ENCODE measurements at regions not wholly inside any gene's neighbourhood (a gene's known extent, or its start where the extent isn't known, plus 50 kb on each side); places are given as distances from the start of the nearest gene placed in this dataset.
A peak's percentile ranks its signal among the peaks of the same experiment; 100 is the strongest.

DNA sequence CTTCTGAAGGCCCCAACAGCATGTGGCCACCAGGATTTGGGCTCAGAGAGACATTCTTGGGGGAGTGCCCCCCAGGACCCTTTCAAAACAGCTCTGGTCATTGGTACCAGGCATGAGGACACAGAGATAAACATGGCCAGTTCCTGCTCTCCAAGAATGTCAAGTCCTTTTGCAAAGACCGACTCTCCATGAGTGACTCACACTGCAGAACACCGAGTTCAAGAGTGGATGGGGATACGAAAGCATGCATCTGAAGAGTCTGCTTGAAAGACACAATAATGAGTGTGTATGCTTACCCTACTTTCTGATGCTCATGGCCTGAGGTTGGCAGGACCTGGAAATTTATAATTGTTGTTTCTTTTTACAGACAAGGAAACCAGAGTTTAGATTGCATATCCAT is 450.6 kb downstream of the TSN start:
- no peak for DNase-seq (ENCODE audit: extremely low read depth, low read depth, low spot score)

DNA sequence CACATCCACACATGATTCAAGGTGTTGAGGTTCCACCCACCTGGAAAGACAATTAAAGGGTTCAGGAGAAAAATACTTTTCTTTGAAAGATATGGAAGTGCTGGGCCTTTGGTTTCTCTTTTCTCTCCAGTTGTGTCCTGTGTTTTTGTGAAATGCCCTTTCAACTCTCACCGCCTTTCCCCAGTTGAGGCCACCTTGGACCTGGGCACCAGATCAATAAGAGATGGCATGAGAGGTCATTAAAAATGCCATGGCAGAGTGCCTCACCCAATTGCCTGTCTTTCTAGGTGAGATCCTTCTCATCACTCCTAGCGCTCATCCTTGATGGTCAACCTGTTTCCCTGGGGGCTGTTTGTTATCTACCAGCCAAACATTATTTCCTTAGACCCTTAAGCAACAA is 453.9 kb downstream of the TSN start:
- DNase-seq (ENCODE audit: extremely low read depth, low read depth, low spot score) = no peak

DNA sequence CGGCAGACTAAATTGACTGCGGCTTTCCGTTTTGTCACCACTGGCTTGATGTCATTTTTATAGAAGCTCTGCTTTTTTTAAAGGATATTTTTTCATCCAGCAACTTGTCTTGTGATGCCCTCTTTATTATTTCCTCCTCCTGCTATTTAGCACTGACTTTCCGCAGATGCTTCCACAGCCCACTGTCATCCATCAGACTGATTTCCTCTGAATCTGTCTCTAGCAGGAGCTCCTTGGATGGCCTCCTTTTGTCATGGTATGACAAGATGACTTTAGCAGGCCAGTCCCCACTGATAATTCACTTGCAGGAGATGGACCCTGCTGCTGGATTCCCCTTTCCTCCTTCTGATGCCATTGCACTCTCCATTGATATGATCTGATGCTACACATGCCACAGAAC is 454.6 kb downstream of the TSN start:
- no peak for DNase-seq (ENCODE audit: extremely low read depth, low read depth, low spot score)

DNA sequence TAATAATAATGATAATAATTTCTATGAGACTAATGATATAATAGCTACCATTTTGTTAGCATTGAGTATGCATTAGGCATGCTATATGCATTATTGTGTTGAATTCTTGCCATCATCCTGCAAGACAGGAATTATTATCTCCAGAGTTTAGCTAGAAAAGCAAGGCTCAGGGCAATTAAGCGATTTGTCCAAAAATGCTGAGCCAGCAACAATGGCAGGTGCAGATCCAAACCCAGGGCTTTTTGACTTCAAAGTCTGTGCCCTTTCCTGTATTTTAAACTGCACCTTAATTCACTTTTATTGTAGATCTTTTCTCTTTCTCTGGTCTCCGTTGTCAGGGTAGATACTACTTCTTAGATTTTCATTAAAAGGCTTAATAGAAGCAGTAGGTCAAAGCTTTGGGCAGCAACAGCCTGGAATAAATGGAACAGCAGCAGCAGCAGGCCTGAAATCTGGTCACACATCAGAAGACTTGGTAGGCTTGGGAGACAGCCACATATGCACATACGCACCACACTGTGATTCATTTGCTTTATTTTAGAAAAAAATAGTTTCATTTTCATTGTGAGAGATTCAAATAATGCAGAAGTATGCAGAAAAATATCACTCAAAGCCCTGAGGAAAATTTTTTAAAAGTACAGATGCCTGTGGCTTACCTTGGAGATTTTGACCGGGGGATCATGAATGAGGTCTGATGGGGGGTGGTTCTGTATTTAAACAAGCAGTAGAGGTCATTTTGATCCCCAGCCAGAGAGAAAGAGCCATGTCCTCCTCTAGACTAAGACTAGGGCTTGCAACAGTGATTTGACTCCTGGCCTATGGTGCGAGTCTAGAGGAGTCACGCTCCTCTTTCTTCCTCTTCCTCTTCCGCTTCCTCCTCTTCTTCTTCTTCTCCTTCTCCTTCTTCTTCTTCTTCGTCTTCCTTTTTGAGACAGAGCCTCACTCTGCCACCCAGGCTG is 455.7 kb downstream of the TSN start:
- DNase-seq (ENCODE audit: extremely low read depth, low read depth, low spot score) = no peak

DNA sequence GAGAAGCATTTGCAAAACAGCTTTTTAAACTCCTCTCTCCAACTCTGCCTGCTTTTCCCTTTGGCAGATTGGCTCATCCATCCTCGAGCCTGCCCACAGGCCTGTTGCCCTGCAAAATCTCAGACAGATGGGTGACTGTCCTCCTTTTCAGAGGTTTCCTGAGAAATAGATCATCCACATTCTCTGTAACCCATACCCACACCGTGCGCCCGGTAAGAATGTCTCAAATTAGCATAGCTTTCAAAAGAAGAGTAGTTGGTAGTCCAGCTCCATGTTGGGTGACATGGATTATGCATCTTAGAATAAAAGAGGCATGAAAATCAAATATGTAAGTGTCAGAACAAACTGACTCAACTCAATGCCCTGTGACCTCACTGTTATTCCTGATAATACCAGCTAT is 457.9 kb downstream of the TSN start:
- no peak for DNase-seq (ENCODE audit: extremely low read depth, low read depth, low spot score)

DNA sequence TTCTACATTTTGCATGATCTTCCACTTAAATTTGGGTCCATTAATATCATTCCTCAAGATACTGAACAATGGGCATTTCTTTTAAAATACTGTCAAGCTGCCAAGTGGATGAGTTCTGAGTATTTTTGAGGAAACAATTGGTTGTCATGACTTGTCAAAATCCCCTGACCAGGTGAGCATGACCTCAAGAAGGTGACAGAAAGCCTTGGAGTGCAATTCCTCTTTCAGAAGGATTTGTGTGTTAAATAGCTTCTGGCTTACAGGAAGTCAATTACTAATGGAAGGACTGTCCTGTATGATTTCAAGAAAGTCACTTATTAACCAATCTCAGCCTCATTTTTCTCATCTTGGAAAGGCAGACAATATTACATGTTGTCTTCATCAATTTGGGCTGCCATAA is 460.6 kb downstream of the TSN start:
- no peak for DNase-seq (ENCODE audit: extremely low read depth, low read depth, low spot score)

DNA sequence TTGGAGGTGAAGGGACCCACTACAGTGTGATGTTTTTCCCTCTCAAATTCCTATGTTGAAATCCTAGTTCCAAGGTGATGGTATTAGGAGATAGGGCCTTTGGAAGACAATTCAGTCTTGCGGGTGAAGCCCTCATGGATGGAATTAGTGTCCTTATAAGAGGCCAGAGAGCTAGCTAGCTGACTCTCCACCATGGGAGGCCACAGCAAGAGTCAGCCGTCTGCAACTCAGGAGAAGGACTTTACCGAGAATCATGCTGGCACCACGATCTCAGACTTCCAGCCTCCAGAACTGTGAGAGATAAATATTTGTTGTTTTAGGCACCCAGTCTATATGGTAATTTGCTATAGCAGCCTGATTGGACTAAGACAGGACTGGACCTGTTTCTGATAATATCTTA is 461.4 kb downstream of the TSN start:
- no peak for DNase-seq (ENCODE audit: extremely low read depth, low read depth, low spot score)

DNA sequence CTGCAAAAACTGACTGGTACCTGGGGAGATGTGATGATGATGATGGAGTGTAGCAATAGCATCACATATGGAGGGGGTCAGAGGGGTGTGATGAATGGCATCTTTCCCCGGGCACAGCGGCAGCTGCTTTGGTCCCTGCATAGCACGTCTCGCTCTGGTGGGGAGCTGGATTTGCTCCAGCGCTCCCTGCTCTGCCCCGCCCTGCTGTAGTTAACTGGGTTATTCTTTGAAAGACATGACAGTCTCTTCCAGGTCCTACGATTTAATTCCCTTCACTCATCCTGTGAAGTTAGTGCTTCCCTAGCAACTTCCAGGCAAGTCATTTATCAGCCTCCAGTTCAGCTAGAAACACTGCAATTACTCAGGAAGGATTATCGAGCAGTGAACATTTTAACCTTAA is 463.1 kb downstream of the TSN start:
- no peak for DNase-seq (ENCODE audit: extremely low read depth, low read depth, low spot score)

DNA sequence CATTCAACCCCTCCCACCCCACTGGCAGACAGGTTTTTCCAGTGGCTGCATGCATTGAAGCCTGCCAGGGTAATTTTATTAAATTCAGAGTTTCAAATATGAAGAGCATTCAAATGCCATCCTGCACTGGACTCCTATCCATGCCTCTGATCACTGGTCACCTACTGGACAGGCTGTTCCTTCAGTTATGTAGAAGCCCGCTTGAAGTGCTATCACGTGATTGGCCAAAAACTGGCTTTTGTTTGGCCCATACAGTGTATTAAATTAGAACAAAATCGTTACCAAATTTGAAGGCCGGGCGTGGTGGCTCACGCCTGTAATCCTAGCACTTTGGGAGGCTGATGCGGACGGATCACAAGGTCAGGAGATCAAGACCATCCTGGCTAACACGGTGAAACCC is 464.1 kb downstream of the TSN start:
- no peak for DNase-seq (ENCODE audit: extremely low read depth, low read depth, low spot score)

DNA sequence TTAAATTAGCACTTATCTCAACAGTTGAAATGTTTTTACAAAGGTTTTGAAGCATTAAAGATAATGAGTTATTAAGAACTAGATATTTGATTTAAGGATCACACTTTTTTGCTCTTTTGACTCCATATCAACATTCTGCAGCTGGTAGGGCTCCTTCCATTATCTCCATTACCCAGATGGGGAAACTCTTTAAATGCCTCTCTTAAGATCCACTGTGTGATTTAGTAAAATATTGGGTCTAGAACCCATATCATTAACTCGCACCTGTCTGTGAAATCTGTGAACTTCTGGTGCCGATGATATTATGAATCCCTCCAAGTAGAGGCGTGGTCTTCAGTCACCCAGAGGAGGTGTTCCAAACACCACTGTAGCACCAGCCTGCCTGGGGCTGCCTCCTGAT is 466.2 kb downstream of the TSN start:
- no peak for DNase-seq (ENCODE audit: extremely low read depth, low read depth, low spot score)

DNA sequence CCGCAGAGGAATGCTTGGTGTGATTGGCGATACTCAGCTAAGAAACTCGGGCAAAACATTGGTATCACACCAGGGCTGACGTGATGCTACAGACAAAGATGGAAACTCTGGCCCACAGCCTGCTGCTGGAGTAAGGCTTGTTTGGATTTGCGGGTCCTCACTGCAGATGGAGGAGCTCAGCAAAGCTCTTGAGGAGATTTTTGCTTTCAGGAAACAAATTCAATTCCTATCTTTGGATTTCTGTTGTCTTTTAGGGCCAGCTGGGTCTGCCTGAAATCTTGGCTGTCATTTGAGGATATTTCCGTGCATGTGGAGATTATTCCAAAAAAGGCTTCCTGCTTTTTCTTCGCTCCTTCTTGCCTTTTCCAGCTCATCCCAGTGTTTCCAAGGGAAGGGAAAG is 475.8 kb downstream of the TSN start:
- no peak for DNase-seq (ENCODE audit: extremely low read depth, low read depth, low spot score)

DNA sequence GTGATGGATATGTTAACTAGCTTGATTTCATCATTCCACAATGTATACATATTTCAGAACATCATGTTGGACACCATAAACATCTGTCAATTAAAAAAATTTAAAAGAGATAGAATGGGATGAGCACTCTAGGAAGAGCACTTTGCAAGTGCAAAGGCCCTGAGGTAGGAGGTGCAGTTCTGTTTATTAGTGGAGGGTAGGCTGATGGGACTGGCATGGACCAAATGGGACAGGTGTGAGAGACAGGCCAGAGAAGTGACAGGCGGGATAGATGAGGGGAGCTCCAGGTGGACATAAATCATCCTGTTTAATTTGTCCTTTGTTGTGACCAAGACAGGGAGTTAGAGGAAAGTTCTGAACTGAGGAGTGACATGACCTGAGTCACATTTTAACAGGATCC is 477.9 kb downstream of the TSN start:
- DNase-seq (ENCODE audit: extremely low read depth, low read depth, low spot score) = no peak

DNA sequence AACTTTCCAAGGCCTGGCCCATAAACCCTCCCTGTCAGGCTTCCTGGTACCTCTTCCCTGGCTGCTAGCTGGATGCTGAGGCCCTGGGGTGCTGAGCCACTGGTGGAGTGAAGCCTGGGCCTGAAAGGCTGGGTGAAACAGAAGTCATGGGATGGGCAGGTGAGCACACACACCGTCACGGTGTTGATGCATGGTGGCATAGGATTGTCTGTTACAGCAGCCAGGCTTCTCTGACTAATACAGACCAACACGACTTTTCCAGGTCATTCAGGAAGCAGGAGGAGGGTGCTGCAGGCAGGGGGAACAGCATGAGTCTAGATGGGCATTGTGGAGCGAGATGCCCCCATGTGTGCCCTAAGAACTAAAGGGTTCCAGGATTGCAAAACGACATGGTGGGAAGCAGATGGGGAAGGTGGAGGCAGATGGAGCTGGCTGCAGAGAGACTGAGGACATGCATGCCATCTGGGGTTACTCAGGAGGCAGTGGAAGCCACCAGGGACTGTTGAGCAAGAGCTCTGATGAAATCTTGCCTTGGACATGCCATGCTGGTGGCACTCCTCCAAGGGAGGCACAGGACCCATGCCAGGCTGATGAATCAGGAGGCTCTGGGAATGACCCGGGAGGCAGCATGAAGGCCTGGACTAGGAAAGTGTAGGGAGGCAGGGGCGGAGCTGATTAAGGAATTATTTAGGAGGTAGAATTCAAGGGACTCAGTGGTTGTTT is 480.9 kb downstream of the TSN start:
- no peak for DNase-seq (ENCODE audit: extremely low read depth, low read depth, low spot score)

DNA sequence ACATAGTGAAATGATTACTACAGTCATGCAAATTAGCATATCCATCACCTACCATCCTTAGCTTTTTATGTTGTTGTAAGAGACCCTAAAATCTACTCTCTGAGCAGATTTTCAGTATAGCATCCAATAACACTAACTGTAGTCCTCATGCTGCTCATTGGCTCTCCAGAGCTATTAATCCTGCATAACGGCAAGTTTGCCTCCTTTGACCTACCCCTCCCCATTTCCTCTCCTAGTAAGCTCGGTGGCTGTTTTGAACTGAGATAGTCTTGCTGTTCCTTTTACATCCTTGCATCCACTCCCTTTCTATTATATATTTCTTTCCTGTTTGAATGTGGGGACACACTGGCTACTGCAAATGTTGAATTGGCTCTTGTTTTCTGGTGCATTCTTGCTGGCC is 481.5 kb downstream of the TSN start:
- no peak for DNase-seq (ENCODE audit: extremely low read depth, low read depth, low spot score)

DNA sequence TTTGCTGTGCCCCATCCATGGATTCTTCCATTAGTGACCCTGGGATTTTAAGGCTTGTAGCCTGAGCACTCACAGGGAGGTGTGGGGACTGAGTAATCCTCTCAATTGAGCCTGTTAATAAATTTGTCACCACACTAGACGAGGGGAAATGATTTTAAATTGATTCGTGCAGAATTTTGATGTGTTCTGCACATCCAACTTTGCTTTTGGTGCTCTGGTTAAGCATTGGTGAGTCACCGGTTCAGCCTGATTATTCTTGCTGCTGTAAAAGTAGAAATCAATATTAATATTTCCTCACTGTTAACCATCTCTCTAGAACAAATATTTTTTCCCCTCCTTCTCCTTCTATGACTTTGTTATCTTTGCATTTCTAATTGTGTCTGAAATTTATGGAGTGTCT is 482.0 kb downstream of the TSN start:
- DNase-seq (ENCODE audit: extremely low read depth, low read depth, low spot score) = no peak

DNA sequence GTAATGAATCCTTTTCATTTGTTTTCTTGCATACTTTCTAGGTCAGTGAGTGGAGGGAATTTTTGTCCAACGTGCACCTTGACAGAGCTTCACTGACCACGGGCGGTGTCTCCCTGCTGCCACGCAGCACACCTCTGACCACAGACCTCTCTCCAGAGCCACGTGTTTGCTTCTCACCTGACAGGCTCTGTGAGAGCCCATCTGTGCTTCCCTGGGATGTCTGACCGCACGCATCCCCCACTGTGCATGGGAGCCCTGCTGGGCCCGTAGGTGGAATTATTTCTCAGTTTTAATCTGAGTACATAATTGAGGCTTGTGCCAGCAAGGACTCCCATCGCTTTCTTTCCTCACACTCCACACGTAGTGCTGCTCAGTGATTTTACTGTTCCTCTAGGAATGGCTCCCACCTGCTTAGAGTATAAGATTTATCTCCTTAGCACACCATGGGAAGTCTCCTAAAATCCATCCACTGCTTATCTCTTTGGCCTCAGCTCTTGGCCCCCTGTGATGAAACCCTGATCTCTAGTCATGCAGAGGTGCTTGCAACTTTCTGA is 482.6 kb downstream of the TSN start:
- no peak for DNase-seq (ENCODE audit: extremely low read depth, low read depth, low spot score)

DNA sequence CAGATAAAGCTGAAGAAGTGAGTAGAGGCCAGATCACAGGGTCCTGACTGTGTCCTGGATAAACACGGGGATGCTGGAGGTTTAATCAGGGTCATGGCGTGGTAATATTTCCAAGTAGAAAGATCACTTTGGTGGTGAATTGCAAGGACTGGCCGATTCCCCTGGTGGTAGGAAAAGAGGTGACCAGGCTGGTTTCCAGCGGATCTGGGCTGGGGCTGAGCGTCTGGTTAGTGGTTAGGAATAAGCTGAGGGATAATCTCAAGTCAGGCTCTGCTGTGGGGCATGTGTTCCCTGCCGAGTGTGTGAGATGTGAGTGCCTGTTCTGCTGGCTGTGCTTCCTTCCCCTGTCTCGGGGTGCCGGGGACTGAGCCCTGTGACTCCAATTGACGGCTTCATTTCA is 484.0 kb downstream of the TSN start:
- DNase-seq (ENCODE audit: extremely low read depth, low read depth, low spot score) = no peak

DNA sequence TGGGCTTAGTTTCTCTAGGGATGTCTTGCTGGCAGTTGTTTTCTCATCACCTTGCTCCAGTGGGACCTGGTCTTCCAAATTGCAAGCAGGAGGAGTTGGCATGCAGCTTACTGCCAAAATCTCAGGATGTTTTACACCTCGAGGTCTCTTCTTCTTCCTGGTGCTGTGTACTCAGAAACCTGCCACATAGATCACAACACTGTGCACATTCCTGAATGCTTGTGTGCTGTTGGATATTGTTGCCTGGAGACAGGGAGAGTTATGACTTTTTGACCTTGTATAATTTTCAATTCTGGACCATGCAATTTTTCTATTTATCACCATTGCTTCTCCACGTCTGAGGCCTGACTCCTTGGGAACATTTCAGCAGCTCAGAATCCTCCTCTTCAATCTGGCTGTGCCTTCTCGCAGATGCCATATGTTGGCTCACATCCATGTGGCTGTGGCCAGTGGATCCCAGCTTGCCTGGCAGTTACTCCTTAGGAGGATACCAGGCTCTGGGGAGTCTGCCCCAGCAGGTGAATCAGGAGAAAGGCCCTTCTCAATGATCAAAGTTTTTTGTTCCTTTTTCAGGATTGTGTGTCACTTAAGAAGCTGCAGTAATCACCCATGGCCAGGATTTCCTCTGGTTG is 489.3 kb downstream of the TSN start:
- no peak for DNase-seq (ENCODE audit: extremely low read depth, low read depth, low spot score)

DNA sequence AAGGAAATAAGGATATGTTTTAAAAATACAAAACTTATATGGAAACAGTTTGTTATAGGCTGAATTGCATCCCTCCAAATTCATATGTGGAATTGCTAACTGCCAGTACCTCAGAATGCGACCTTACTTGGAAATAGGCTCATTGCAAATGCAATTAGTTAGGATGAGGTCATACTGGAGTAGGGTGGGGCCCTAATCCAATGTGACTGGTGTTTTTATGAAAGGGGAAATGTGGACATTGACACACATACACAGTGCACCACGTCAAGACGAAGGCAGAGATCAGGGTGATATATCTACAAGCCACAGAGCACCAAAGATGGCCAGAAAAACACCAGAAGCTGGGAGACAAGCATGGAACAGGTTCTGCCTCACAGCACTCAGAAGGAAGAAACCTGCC is 494.2 kb downstream of the TSN start:
- DNase-seq (ENCODE audit: extremely low read depth, low read depth, low spot score) = no peak

DNA sequence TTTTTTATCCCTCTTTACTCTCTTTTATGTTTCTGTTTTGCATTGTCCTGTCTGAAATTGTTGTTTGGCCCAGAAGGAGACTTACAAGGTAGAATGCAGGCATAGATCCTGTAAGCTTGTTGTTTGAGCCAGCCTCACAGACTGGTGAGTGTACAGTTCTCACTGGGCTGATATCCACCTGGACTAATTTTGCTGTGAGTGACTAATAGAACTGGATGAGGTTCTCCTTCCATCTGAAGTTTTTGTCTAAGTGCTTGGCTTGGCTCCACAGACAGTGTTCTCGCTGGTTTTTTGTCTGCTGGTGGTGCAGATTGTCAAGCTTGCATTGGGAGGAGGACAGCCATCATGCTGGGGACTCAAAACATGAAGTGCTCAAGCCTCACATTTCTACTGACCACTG is 495.7 kb downstream of the TSN start:
- no peak for DNase-seq (ENCODE audit: extremely low read depth, low read depth, low spot score)

DNA sequence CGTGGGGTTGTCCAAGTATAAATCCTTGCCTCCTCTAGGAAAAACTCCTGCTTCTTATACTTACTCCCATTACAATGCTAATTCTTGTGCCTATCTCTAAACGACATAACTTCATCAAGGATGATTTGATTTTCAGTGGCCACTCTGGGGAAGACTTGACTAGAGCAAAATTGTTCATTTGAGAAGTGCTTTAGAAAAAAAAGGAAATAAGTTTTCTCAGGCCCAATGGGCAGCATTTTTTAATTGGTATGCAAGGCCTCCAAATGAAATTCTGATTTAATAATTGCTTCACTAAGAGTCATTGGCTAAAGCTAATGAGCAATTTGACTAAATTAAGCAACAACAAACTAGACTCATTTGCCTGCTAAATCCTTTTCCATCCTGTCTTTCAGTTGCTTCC is 496.1 kb downstream of the TSN start:
- DNase-seq (ENCODE audit: extremely low read depth, low read depth, low spot score) = no peak

DNA sequence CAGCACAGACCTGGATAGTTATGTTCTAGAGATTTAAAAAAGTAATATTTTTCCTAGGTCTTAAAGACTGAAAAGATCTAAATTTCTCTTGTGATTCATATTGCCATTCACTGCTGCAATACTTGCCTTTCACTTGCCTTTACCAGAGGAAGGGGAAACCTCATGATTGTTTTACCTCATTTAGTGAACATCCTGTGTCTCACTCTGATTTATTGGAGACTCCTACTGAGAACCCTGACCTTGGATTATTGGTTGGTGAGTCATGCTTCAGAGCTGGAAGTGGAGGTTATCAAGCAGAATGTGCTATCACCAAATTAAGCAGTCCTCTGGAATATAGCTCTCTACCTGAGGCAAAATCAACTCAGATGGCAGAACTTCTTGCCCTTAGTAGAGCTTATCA is 500.5 kb downstream of the TSN start:
- peak; percentile 2 for DNase-seq (ENCODE audit: extremely low read depth, low read depth, low spot score)
